Activated T-cell treated with anti-CD3 and anti-CD28 coated beads, Interleukin-2, amount 50 U/mL, for 1 hour (primary cell): ENCODE measurements at regions not wholly inside any gene's neighbourhood (a gene's known extent, or its start where the extent isn't known, plus 50 kb on each side); places are given as distances from the start of the nearest gene placed in this dataset.

Source experiments
- DNase-seq: peaks from one replicate; pipeline ENCODE4 v3.0.0-alpha.2; 2020

DNA sequence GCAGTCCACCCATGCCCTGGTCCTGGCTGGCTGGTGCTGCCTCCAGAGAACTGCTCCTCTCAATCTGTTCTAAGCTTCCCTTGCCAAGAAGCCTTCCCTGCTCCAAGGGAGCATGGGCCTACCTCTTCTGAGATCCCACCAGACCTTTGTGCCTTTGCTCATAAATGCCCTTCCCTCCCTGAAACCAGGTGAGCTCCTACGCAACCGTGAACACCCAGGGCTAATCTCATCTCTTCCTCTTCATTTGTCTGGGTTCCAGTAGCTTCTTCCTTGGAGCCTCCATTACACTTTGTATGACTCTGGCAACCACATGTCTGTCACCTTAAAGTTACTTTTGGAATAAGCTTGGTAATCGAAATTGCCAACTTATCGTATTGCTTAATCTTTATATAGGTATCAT lies 270.6 kb downstream of the PBX3 start:
- no peak for DNase-seq

DNA sequence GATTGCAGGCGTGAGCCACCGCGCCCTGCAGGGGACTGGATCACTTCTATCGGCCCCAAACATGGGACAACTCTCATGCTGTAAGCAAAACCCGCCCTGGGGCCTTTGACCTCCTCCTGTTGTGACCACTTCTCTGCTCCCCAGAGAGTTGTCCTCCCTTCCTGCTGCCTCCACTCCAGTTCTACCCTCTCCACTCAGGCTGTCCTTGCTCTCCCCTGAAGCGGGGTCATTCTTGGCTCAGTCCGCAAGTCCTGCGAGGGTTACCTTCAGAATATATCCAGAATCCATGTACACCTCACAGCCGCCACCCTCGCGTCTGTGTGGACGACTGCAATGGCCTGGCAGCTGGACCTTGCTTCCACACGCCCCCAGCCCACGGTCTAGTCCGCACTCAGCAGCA lies 273.7 kb downstream of the PBX3 start:
- DNase-seq, result no peak

DNA sequence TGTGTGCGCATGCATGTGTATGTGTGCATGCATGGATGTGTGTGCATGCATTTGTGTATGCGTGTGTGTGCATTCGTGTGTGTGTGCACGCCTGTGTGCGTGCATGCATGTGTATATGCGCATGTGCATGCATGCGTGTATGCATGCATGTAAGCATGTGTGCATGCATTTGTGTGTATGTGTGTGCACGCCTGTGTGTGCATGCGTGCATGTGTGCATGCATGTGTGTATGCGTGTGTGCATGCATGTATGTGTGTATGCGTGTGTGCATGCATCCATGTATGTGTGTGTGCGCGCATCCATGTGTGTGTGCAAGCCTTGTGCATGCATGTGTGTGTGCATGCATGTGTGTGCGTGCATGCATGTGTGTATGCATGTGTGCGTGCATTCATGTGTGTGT lies 276.8 kb downstream of the PBX3 start:
- no peak for DNase-seq

DNA sequence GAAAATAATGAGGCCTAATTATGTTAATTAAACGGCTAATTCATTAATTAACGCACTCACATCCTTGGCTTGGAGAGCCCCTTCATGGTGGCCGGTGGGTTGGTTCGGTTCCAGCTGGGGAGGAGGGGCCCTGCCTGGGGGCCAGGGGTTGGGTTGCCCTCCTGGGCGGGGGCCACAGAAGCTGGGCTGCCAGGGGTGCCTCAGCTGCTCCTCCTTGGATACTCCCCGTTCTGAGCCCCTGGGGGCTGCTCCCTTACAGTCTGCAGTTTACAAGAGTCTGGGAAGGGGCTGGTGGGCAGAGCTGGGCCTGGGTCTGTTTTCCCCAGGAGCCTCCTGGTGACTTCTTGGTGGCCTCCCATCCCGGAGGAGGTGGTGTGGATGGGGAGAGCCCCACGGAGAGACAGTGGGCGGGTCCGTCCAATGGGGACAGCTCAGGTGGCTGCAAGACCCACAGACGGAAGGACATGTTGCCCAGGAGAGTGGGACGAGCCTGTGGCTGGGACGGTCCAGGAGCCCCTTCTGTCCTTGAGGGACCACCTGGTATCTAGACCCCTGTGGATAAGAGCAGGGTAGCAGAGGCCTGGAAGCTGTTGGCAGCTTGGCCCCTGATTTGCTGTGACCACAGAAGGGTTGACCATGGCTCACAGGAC lies 277.5 kb downstream of the PBX3 start:
- DNase-seq, result no peak

DNA sequence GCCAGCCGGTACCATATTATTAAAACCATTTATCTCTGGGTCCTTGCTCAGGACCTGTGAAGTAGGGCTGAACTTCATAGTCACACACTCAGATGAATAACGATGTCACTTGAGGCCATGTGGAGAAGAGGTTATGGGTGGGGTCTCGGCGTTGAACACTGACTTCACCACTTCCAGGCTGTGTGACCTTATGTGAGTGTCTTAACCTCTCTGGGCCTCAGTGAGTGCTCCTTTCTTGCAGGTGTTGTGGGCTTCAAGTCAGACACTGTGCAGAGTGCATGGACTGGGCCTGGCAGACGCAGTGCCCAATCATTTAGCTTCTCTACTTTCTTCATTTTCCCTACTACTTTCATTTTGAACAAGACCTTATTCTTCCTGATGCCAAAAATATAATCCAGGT lies 278.8 kb downstream of the PBX3 start:
- no peak for DNase-seq

DNA sequence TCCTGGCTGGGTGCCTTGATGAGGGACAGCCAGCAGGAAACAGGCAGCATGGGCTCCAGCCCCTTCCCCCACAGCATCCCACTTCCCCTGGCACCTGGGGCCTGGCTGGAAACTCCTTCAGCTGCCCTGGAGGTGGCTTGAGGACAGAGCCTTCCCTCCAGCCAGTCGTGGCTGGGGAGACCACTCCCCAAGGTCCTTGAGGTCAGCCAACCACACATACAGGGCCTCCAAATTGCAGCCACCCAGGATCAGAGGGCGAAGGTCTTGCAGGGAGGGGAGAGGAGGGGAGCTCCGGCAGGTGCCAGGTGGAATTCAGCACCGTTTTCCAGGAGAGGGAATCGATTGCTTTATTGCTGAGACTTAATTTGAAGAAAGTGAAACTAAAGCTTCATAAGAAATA lies 280.4 kb downstream of the PBX3 start:
- DNase-seq, result no peak

DNA sequence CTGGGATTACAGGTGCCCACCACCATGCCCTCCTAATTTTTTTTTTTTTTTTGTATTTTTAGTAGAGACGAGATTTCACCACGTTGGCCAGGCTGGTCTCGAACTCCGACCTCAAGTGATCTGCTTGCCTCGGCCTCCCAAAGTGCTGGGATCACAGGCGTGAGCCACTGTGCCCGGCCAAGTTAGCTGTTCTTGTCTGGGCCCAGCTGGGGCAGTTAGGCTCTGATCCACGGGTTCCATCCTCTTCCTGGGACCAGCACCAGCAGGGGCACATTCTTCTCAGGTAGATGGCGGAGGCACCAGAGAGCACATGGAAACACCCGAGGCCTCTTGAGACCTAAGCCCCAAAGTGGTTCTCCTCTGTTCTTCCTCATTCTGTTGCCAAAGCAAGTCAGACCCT lies 281.6 kb downstream of the PBX3 start:
- no peak for DNase-seq

DNA sequence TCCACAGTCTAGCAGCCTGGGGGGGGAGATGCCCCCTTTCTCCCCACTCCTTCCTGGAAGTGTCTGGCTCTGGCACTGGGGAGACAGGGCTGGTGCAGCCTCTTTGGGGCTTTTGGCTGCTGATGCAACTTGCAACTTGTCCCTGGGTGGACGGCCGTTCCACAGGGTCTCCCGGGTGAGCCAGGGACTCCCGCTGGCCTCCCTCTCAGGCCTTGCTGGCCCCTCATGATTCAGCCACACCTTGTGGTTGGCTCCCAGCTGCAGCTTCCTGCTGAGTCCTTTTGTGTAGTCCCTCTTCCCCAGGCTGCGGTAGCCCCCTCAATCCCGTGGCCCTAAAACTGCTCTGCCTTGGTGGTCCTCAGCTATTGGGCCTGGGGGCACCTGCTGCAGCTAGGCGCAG lies 283.5 kb downstream of the PBX3 start:
- no peak for DNase-seq

DNA sequence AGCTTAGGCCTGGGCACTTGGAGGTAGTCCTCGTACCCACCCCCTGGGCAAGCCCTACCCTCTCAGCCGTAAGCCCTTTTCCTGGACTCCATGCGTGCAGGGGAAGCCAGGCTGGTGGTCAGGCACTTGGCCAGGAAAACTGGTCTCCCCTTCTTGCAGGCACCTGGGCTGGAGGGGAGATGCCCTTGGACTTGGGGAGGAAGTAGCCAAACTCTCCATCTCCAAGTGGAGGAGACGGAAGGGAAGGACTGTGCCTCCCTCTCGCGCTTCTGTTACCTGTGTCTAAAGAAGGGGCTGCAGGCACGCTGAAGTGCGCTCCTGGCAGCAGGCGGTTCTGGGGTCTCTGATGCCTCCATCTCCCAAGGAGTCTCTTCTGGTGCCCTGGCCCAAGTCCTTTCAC lies 283.9 kb downstream of the PBX3 start:
- no peak for DNase-seq

DNA sequence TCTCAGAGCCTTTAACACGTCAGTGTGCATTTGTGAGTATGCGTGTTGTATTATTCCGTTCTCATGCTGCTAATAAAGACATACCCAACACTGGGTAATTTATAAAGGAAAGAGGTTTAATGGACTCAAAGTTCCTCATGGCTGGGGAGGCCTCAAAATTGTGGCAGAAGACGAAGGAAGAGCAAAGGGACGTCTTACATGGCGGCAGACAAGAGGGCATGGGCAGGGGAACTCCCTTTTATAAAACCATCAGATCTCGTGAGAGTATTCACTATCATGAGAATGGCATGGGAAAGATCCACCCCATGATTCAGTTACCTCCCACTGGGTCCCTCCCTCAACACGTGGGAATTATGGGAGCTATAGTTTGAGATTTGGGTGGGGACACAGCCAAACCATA lies 285.0 kb downstream of the PBX3 start:
- DNase-seq, result no peak

DNA sequence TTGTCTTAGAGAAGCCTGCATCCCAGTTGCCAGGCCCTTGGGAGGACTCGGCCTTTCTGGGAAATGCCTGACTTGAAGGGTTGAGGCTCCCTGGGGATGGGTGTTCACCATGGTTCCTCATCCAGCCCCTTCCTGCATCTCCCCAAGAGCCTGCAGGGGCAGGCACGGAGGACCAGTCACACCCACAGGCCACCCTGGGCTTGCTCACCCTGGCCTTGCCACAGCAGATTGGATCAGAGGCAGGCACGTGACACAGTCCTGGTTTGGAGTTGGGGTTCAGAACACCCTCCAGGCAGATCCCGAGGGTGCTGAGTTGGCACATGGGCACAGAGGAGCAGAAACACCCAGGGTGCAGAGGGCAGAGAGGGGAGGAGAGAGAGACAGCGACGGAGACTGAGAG lies 286.1 kb downstream of the PBX3 start:
- DNase-seq, result no peak

DNA sequence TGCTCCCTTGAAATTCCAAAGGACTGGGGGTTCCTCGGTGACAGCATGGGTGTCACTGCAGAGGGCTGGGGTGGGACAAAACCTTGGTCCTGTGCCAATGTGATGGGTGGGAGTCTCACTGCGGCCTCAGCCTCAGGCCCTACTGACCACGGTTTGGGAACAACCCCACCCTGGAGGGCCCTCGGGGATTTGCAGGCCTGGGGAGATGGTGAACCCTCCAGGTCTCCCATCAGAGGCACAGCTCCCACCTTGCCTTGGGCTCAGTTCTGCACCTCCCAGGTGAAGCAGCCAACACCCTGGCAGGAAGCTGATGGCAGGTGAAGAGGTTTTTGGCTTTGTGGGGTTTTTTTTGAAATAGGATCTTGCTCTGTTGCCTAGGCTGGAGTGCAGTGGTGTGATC lies 286.8 kb downstream of the PBX3 start:
- no peak for DNase-seq

DNA sequence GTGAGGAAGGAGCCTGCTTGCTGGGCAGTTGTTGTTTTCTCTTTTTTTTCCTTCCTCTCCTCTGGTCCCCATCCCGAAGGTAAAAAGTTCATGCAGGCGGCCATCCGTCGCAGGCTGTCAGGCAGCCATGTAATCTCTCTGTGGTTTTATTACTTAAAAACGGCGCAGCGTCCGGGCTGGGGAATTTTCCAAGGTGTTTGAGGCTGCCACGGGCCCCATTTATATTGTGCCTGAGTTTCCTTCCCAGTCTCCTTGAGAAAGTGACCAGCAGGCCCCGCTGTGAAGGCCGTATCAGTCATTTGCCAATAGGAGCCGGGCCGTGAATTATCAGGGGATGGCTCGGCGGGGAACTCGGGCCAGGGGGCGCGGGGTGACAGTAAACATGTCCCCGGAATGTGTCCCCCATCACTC lies 289.7 kb downstream of the PBX3 start:
- DNase-seq, result no peak

DNA sequence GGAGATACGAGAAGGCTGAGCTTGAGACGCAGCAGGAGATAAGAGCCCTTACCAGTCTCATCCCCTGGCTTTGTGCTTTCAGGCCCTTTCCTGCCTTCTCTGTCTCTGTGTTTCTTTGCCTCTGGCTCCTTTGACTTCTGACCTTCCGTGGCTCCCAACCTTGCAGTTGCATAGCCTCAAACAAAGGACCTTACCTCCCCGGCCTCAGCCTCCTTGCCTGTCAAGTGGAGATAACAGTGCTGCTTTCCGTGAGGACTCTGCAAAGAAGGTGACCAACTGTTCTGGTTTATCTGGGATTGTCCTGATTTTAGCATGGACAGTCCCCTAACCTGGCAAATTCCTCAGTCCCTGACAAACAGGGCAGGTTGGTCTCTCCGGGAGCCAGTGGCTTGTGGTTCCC lies 287.8 kb upstream of the MVB12B start:
- DNase-seq, result no peak

DNA sequence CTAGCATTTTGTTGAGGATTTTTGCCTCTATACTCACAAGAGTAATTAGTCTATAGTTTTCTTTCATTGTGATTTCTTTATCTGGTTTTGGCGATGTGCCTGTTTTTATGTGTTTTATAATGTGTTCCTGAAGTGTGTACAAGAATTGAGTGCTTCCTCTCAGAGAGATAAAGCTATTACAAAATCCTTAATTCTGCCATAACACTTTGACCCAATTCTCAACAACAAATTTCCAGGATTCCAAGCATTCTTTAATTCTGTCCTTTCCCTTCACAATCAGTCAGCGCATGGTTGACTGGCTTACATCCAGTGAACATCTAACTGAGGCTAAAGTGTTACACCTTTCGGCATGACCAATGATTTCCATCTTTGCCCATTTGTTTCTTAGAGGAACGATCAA lies 282.9 kb upstream of the MVB12B start:
- no peak for DNase-seq

DNA sequence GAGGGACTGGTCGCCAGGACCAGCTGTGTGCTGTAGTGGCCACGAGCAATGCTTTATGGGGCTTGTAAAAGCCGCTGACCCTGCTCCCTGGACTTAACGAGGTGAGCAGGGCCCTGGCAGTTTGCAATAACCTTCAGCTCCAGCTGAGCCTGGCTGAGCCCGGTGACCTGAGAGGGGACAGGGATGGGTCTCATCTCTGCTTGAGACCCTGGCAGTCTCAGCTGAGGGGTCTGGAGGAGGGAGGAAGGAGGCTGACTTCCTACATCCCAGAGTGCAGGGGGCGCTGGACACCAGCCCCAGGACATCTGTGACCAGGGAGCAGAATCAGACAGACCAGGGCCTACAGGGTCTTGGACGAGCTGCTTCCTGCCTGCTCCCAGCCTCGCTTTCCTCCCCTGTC lies 277.5 kb upstream of the MVB12B start:
- no peak for DNase-seq

DNA sequence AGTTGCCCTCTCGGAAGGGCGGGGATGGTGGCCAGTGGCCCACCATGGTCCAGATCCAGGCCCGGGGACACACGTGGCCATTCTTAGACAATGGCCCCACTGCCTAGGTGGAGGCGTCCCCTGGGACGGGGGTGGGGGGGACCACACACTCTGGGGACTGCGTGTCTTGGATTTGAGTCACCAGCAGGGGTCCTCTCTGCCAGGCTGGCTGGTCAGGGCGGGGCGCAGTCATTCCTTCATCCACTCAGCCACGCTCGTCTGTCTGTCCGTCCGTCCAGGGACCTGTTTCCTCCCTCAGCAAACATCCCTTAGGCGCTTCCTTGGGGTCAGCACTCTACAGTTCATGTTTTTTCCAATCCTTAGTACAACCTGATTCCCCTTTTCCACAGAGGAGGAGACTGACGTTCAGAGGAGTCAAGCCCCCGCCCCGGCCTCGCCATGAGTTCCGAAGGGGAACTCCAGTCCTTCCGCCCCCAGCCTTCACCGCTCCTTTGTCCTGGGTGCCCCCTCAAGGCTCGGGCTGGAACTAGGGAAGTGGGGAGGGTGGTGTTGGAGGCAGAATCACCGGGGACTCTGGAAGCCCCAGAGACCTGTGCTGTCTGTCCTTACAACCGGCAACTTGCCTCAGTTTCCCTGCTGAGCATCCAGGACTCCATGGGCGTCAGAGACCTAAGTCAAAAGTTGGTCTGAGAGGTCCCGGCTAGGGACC lies 276.6 kb upstream of the MVB12B start:
- no peak for DNase-seq

DNA sequence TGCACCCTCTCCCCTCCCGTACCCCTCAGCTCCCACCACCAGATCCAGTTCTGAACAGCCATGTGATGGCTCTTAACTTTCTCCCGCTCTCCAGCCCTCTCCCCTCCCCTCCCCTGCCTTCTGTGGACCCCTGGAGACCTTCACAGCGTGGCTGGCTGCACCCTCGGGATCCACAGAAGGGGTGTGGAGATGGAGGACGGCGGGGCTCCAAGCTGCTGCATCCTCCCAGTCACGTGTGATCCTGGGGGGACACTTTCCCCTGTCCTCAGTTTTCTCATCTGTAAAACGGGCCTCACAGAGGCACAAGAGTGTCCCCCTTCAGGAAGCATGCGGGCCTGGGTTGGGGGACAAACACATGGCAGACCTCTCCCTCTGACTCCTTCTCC lies 276.0 kb upstream of the MVB12B start:
- DNase-seq, result no peak

DNA sequence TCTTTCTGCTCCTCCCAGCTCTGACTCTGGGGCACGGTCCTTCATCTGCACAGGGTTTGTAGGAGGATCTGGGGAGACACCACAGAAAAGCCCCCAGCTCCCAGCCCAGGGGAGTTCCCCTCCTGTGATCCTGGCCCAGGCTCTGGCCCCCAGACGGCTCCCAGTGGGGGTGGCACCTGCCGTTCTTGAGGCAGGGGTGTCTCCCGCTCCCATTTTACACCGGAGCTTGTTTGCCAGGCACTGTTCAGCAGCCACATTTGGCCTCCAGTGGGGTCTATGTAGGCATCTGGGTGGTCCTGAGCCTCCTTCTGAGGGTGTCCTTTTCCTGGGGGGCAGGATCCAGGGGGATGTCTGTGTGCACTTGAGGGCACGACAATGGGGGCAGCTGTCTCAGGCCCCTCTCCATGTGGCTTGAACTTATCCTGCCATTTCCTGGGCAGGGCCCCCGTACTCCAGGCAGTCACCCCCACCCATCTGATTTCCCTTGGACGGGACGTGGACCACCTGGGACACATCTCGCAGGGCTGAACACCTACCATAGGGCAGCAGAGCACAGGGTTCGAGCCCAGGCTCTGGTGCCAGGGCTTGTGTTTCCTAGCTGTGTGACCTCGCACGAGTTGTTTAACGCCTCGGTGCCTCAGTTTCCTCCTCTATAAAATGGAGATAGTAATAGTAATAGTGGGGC lies 275.0 kb upstream of the MVB12B start:
- DNase-seq, result no peak

DNA sequence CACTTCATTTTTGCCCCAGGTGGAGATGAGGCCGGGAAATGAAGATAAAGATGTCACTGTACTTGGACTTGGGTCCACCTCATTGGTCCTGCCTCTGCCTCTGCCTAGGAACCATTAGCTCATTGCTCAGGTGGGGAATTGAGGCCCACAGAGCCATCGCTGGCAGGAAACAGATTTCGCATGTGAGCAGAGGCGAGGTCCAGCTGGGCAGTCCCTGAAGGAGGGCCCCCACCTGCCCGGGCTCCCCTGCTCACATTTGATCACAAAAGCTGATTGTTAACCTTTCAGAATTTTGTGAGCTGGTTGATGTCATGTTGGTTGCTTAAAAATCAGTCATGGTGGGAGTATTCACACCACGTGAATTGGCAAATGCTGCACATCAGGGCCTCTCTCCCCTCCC lies 273.8 kb upstream of the MVB12B start:
- DNase-seq, result no peak

DNA sequence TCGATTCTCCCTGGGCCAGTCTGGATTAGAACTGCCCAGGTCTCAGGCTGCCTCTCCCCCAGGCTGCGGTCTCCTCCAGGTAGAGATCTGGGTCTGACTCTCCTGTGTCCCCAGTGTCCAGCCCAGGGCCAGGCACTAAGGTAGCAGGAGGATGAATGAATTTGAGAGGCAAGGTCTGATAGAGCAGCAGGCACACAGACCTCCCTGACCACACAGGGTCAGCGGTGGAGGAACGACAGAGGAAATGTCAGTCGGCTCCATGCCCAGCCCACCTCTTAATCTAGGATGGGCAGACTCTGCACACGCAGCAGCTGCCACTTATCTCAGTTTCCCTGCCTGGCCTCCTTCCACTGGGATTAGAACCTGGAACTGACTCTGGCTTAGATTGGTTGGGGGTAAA lies 272.7 kb upstream of the MVB12B start:
- DNase-seq, result no peak

DNA sequence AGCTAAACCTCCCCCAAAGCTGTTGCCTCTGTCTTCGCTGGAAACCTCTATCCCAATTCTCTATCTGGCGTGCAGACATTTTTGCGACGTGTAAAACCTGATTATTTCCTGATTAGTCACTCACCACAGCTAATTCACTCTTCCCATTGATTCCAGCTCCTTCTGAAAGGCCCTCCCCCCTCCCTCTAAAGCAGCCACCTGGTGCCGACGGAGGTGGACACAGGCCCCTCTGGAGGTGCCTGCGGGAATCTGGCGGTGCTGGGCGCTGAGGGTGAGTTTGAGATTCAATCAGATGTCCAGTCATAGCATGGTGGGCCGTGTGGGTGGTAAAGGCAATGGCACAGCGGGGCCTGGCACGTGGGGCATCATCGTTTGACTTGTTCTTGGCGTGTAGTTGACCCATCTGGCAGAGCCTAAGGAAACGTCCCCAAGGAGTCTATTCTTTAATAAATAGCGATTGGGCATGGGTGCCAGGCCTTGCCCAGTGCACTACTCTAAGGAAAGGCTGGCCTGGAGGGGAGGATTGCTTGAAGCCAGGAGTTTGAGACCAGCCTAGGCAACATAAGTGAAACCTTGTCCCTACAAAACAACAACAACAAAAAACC lies 271.1 kb upstream of the MVB12B start:
- DNase-seq, result no peak

DNA sequence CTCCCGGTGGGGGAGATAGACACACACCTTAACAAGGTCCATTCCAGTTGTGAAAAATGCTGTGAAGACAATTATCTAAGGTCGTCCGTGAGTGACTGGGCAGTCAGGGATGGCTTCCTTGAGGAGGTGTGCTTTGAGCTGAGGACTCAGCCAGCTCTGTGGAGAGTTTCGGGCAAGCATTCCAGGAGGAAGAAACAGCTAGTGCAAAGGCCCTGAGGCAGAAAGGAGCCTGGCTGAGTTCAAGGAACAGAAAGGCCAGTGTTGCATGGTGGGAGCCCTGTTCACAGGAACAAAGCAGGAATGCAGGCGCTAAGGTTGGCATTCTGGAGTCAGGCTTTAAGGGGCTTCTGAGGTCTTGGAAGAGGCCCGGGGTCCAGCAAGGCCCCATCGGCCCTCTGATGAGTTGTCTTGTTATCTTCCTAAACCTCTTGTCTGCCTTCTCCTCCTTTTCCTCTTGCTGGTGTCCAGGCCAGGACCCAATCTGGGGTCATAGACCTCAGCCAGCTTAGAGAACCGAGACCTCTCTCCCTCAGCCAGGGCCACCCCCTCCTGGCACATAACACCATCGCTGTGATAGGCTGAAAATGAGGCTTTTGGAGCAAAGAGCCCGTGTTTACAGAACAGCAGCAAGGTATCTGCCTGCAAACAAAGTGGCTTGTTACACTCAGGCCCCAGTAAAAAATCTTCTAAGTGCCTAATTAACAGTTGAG lies 270.2 kb upstream of the MVB12B start:
- DNase-seq, result no peak
